HUDEP-2 (cell line): ENCODE measurements at regions not wholly inside any gene's neighbourhood (a gene's known extent, or its start where the extent isn't known, plus 50 kb on each side); places are given as distances from the start of the nearest gene placed in this dataset.
A peak's percentile ranks its signal among the peaks of the same experiment; 100 is the strongest.

Experiments
- DNase-seq, 76 experiments: peaks; one replicate each; lab custom pipeline; 2025; ENCODE audit not compliant: unreplicated experiment in 76 of 76; lab: John Stamatoyannopoulos, UW

GRCh38 chr11:8740129-8740528 is 57.5 kb downstream of the RPL27A start:
- no peak for DNase-seq

GRCh38 chr11:8744423-8744822 is 61.8 kb downstream of the RPL27A start:
- no peak for DNase-seq

DNA sequence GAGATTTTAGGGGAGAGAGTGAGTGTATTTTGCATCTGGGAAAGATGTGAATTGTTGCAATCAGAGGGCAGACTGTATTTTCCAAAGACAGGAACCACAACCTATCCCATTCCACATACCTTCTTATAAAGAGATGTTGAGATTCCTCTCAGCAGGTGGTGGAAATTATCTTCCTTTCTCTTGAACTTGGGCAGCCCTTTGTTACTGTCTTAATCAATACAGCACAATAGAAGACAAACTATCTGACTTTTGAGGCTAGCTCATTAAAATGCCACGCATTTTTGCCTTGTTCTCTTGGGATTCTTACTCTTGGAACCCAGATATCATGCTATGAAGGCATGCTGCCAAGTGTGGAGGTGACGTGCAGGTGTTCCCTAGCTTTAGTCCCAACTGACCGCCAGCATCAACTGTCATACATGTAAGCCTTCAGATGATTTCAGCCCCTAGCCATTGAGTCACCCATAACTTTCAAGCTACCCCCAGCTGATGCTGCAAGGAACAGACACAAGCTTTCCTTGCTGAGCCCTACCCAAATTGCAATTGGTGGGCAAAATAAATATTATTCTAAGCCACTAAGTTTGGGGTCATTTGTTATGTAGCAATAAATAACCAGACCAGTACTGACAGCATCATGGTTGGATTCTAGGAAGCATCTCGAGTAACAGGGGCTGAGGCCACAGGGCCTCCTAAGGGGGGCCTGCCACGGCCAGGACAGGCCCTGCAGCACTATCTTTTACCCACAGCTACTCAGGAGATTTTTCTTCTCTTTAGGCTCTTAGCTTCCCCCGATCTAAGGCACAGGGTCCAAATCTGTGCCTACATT is 63.0 kb downstream of the RPL27A start:
- no peak for DNase-seq

GRCh38 chr11:8746331-8746974 is 63.9 kb downstream of the RPL27A start:
- DNase-seq: no peak

GRCh38 chr11:8747173-8747572 is 64.6 kb downstream of the RPL27A start:
- no peak for DNase-seq

GRCh38 chr11:8748317-8748716 is 65.7 kb downstream of the RPL27A start:
- no peak for DNase-seq

GRCh38 chr11:8749202-8749601 is 66.6 kb downstream of the RPL27A start:
- DNase-seq: no peak

DNA sequence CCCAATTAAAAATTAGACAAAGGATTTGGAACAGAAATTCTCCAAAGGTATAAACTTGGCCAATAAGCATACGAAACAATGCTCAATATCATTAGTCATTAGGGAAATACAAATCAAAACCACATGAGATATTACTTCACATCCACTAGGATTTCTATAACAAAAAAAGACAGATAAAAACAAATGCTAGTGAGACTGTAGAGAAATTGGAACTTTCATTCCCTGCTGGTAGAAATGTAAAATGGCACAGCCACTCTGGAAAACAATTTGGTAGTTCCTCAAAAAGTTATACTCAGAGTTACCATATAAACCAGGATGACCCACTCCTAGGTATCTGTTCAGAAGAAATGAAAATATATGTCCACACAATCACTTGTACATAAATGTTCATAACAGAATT is 71.6 kb downstream of the RPL27A start:
- DNase-seq: no peak

DNA sequence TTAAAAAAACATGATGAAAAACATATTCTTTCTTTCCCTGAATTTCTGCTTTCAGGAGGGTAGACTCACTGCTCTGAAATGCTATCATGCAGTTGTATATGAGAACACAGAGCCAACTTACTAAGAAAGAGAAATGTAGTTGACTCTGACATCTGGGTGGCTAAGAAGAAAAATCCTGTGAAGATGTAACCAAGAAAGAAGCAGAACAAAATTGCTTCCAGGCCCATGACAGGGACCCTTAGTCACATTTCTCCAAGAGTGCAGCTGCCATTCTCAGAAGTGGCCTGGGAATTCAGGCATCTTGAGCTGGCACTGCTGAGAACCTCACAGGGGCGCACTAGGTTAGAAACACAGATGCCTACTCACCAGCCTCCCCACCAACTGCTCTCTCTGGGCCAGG is 73.6 kb downstream of the RPL27A start:
- DNase-seq: no peak

- no peak for DNase-seq
Measured at GRCh38 chr11:8757047-8757446, 74.5 kb downstream of the RPL27A start.

GRCh38 chr11:8757533-8757932 is 74.9 kb downstream of the RPL27A start:
- no peak for DNase-seq

DNA sequence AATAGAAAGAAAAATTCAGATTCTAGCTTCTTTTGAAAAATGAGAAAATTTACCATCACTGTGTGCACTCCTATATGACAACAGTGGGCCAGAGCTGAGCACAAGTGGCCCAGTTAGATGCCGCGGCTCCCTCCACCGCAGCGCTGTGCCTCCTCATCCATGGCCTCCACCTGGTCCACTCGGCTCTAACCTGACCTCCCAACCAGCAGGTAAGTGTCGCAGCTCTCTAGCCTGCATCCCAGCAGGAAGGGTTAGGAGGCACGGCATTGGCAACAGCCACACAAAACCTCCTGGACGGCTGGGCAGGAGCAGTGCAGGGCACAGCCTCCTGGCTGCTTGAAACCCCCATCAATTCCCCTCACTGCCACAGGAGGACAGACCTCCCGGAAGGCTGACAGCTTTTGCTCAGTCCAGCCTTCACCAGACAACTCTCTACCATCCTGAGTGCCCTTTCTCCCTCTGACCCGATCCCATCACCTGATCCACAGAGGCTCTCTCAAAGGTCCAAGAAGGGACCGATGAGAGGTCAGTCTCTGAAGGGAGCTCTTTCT is 76.1 kb downstream of the RPL27A start:
- no peak for DNase-seq

DNA sequence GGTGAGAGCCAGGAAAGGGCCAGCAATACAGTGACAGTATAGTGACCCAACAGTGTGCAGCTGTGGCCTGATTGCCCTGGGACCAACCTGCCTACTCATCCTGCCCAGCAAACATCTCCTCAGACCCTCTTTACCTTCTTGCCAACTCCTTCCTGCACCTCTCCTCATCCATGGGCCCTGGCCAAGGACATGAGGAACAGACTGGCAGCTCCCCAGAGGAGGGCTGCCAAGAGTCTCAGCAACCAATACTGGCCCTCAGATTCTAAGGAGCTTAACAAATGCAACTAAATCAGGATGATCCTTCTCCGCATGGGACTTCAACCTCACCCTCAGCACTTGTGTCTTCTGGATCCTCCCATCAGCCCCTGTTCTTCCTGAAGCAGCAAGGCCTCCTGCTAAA is 77.0 kb downstream of the RPL27A start:
- no peak for DNase-seq

DNA sequence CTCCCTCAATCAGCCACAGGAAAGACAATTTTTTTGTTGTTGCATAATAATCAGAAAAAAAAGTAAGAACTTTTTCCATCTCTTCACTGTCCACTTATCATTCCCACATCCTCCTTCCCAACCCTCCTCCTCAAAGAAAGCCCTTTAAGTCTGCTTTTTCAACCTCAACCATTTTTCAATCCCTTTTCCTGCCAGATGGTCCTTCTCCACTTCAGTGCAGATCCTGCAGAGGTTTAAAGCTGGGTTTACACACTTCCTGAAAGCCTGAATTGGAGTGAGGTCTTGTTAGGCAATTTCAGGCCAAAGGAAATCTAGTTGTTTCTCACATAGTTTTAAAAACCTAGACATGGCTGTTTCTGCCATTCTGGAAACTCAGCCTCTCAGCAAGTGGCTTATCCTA is 78.3 kb downstream of the RPL27A start:
- DNase-seq: no peak

DNA sequence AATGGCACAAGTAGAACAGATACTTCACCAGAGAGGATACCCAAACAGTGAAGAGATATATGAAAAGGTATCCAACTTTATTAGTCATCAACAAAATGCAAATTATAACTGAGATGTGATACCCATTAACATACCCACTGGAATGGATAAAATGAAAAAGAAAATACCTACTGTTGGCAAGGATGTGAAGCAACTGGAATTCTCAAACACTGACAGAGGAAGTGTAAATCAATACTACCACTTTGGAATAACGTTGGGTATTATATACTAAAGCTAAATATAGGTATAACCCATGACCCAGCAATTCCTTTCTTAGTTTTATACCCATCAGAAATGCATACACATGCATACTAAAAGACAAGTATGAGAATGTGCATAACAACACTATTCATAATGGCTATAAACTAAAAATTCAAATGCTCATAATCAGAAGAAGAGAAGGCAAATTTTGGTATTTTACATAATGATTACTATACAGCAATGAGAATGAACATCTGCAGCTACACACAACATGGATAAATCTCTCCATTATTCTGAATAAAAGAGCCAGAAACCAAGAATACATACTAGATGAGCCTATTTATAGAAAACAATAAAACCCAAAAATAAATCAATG is 80.6 kb downstream of the RPL27A start:
- DNase-seq: no peak

DNA sequence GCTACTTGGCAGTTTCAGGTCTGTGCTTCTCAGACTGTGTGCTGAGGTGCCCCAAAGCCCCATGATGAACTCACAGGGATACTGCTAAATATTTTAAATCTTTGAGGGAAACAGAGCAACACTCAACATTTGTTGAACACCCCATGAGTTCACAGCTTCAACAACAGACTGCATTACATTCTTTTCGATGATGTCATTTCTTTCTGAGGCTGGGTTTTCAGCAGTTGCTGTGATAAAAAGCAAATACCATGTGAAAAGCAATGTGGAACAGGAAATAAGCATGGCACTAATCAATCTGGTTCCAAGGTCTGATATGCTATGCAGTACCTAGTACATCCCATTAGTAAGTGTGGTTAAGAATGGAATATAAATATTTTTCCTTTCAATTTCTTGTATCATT is 82.7 kb downstream of the RPL27A start:
- peak in 1 of 76 experiments; percentile 4 for DNase-seq

GRCh38 chr11:8766043-8766987 is 83.7 kb downstream of the RPL27A start:
- no peak for DNase-seq

DNA sequence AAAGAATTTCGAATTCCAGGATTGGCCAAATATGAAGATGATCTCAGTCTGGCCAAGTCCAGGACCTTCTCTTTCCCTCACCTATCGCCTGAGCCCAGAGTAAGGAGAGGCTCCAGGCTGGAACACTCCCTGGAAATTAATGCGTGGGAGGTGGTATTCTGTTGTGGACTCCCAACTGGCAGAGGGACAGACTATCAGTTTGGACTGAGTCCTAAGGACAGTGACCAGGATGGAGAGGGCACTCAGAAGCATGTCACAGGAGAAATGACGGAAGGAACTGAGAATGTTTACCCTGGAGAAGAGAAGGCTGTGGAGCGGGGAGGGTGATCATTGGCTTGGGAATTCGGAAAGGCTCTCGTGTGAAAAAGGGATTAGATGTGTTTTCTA is 84.4 kb downstream of the RPL27A start:
- no peak for DNase-seq

DNA sequence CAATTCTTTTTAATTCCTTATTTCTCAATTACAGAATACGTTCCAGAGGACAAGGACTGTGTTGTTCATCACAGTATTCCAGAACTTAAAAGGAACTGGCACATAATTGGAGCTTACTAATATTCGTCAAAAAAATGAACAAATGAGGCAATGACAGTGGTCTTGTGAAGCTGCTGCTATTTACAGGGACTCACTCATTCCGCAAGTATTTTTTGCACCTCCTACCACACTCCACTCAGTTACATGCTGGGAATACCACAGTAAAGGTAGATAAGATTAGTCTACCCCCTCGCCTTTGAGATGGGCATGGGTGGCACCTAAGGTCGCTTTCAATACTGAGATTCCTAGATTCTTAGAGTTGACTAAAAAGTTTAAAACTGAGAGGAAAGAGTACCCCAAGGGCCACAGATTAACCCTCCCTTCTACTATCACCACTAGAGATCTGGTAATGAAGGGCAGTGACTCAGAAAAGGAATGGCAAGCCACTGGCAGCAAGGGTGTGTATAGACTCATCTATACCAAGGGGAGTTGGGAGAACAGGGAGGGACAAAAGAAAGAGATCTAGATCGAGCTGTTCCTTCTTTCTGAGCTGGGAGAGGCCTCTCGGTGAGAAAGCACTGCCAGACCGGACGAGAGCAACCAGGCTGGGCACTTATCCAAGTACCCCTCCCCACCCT is 85.0 kb downstream of the RPL27A start:
- DNase-seq: peak in 35 of 76 experiments; percentile 4 to 64 (median 25)
